MCF 10A (cell line): ENCODE measurements at regions not wholly inside any gene's neighbourhood (a gene's known extent, or its start where the extent isn't known, plus 50 kb on each side); places are given as distances from the start of the nearest gene placed in this dataset.

Experiments
- BruUV-seq: library from RNA; stranded (reverse); fragments of 400-500 nt; replicated peaks from 2 replicates; lab custom pipeline; 2021; lab: Mats Ljungman, UMichigan
- CTCF ChIA-PET: fragments of 300-600 bp; sonication (Branson Sonifier 250); formaldehyde crosslinking; extraction: SDS; loops from one replicate; lab custom pipeline; 2021; ENCODE audit warnings: antibody characterized with exemption, inconsistent platforms; lab: Yijun Ruan, JAX
- POLR2A ChIA-PET: fragments of 300-600, 350-650 bp; sonication (Branson Sonifier 250); formaldehyde crosslinking; extraction: SDS; loops from one replicate; lab custom pipeline; 2020; ENCODE audit warnings: antibody characterized with exemption, inconsistent platforms; lab: Yijun Ruan, JAX
- DNase-seq: peaks from one replicate; pipeline ENCODE4 v3.0.0-alpha.2; 2018; ENCODE audit not compliant: unreplicated experiment
- H3K27ac Mint-ChIP-seq: one replicate; pipeline ENCODE4 v1.8.0; 2022; ENCODE audit warnings: mild to moderate bottlenecking, low read depth, mixed read lengths; ENCODE audit not compliant: unreplicated experiment
- H3K27me3 Mint-ChIP-seq: one replicate; pipeline ENCODE4 v1.8.0; 2022; ENCODE audit warnings: mixed read lengths; ENCODE audit not compliant: insufficient read depth, unreplicated experiment
- H3K36me3 Mint-ChIP-seq: one replicate; pipeline ENCODE4 v1.8.0; 2022; ENCODE audit warnings: mild to moderate bottlenecking, moderate library complexity, mixed read lengths; ENCODE audit not compliant: insufficient read depth, unreplicated experiment
- H3K4me1 Mint-ChIP-seq: one replicate; pipeline ENCODE4 v1.8.0; 2022; ENCODE audit warnings: mixed read lengths; ENCODE audit not compliant: insufficient read depth, unreplicated experiment
- H3K4me3 Mint-ChIP-seq: one replicate; pipeline ENCODE4 v1.8.0; 2022; ENCODE audit warnings: mild to moderate bottlenecking, moderate library complexity, mixed read lengths; ENCODE audit not compliant: unreplicated experiment
- H3K9me3 Mint-ChIP-seq: one replicate; pipeline ENCODE4 v1.8.0; 2022; ENCODE audit warnings: mixed read lengths; ENCODE audit not compliant: unreplicated experiment
- CTCF ChIP-seq: fragments of 200-600 bp; IDR thresholded peaks from one replicate; pipeline ENCODE4 v1.8.0; 2022; ENCODE audit warnings: antibody characterized with exemption, mild to moderate bottlenecking; ENCODE audit not compliant: unreplicated experiment
- intact Hi-C: fragments of 100-400 bp; cut with micrococcal nuclease; formaldehyde crosslinking; loops from 2 replicates; pipeline ENCODE4 v1.14.1; 2022

GRCh38 chr1:30535595-30536325 is 187.6 kb downstream of the MATN1 start:
- CTCF ChIA-PET = no interaction called here
- H3K4me1 Mint-ChIP-seq = no peaks in the 10 kb centered on the region
- no TSS peak for BruUV-seq
- DNase-seq = no peak
- TF ChIP-seq CTCF = no peak
- POLR2A ChIA-PET = no interaction called here
- no peaks in the 10 kb centered on the region for H3K36me3 Mint-ChIP-seq
- no peaks in the 10 kb centered on the region for H3K9me3 Mint-ChIP-seq
- H3K27me3 Mint-ChIP-seq = no peaks in the 10 kb centered on the region
- no peak overlapping the region for H3K4me3 Mint-ChIP-seq
- H3K27ac Mint-ChIP-seq = no peak overlapping the region
- intact Hi-C loops = no loop called here

- CTCF ChIA-PET = no interaction called here
- Mint-ChIP-seq H3K9me3 (no peaks in the 10 kb centered on the region), H3K4me3 (no peak overlapping the region), H3K36me3 (no peaks in the 10 kb centered on the region), H3K27ac (no peak overlapping the region), H3K4me1 (no peaks in the 10 kb centered on the region), H3K27me3 (no peaks in the 10 kb centered on the region)
- intact Hi-C loops = no loop called here
- TF ChIP-seq CTCF = no peak
- BruUV-seq = no TSS peak
- DNase-seq = no peak
- POLR2A ChIA-PET = no interaction called here
Observed at GRCh38 chr1:30534551-30534940, 188.8 kb downstream of the MATN1 start.

GRCh38 chr1:30533796-30534550 is 189.4 kb downstream of the MATN1 start:
- no peak overlapping the region for H3K27ac Mint-ChIP-seq
- no peaks in the 10 kb centered on the region for H3K36me3 Mint-ChIP-seq
- BruUV-seq = no TSS peak
- no peaks in the 10 kb centered on the region for H3K4me1 Mint-ChIP-seq
- CTCF ChIA-PET = no interaction called here
- no peak overlapping the region for H3K4me3 Mint-ChIP-seq
- intact Hi-C loops = no loop called here
- no peak for DNase-seq
- TF ChIP-seq CTCF = no peak
- H3K9me3 Mint-ChIP-seq = no peaks in the 10 kb centered on the region
- POLR2A ChIA-PET = interaction anchor here (0.6 kb wide), 1 partner anchor 24 kb away, joined by 3 read pairs; no protein-coding TSS in a partner anchor
- H3K27me3 Mint-ChIP-seq = no peaks in the 10 kb centered on the region

GRCh38 chr1:30533141-30533540 is 190.2 kb downstream of the MATN1 start:
- H3K27ac Mint-ChIP-seq = no peak overlapping the region
- no peaks in the 10 kb centered on the region for H3K27me3 Mint-ChIP-seq
- no peaks in the 10 kb centered on the region for H3K4me1 Mint-ChIP-seq
- POLR2A ChIA-PET = interaction anchor here (0.6 kb wide), 1 partner anchor 25 kb away, joined by 3 read pairs; no protein-coding TSS in a partner anchor
- no peak for TF ChIP-seq CTCF
- no peak overlapping the region for H3K4me3 Mint-ChIP-seq
- intact Hi-C loops = no loop called here
- no peaks in the 10 kb centered on the region for H3K36me3 Mint-ChIP-seq
- BruUV-seq = no TSS peak
- DNase-seq = no peak
- H3K9me3 Mint-ChIP-seq = no peaks in the 10 kb centered on the region
- CTCF ChIA-PET = no interaction called here
